ENCODE measurements at regions not wholly inside any gene's neighbourhood (a gene's known extent, or its start where the extent isn't known, plus 50 kb on each side); places are given as distances from the start of the nearest gene placed in this dataset.

DNA sequence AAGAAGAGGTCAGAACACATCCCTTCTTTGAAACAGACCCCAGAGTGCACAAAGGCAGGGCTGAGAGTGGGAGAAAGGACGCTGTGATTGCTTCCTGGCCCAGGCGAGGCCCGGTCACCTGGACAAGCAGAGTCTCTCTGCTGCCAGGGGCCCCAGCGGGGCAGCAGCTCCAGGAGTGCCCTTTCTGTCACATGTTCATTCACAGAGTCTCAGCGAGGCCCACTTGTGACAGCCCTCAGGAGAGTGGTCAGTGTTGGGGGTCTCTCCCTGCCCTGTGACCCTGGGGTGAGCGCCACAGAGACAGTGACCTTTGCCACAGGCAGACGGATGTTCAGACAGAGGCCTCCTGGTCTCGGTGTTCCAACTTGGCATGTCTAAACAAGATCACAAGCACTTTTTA, 130.2 kb upstream of the IRX4 start:
- POLR2A ChIA-PET, result no interaction called here
- CTCF ChIA-PET, result no interaction called here
- Histone ChIP-seq H3K9me2 (ENCODE audit: insufficient read depth) (no peaks in the 10 kb centered on the region), H3K4me3 (replicated peaks in 1 of 2; ENCODE audit: low read depth in 1 of 2, low read length in 2 of 2) (no peak overlapping the region), H3K4me1 (ENCODE audit: control insufficient read depth in 1 of 2, insufficient read depth in 2 of 2, low read length in 2 of 2) (no peaks in the 10 kb centered on the region), H3K4me2 (ENCODE audit: low read length) (no peak overlapping the region), H2AFZ (ENCODE audit: low read depth, low read length, poor library complexity, severe bottlenecking) (no peak overlapping the region), H3K9me3 (ENCODE audit: control insufficient read depth in 1 of 2, insufficient read depth in 1 of 2, low read depth in 1 of 2, low read length in 2 of 2) (no peaks in the 10 kb centered on the region), H3K36me3 (ENCODE audit: control insufficient read depth in 1 of 2, insufficient read depth in 2 of 2, low read length in 2 of 2) (no peaks in the 10 kb centered on the region), H3K27ac (ENCODE audit: low read depth, low read length) (no peak overlapping the region), H3K9ac (ENCODE audit: low read length) (no peak overlapping the region), H3K79me2 (ENCODE audit: insufficient read depth, low read length) (no peaks in the 10 kb centered on the region), H3K27me3 (ENCODE audit: insufficient read depth, low read length) (peaks cover 12% of the 10 kb centered on the region; the same call in 1 of the 2 replicates), H4K20me1 (ENCODE audit: insufficient read depth) (no peaks in the 10 kb centered on the region)
- BruUV-seq (replicated peaks), result no TSS peak
- intact Hi-C loops (cut with micrococcal nuclease), result loop anchor here (10.0 kb wide), 1 partner anchor 128 kb away; the partner anchor contains the start of gene IRX4
- DNase-seq (ENCODE audit: low read depth, low spot score) (no peak), ATAC-seq (no peak)
- RAD21 ChIA-PET (ENCODE audit: low non-redundant PET in 1 of 2, low total read pairs in 2 of 2, uncharacterized antibody in 2 of 2, unreplicated experiment in 2 of 2), result no interaction called here
- TF ChIP-seq TCF7L2 (IDR thresholded peaks at IDR 0.05; ENCODE audit: borderline replicate concordance, extremely low read depth, insufficient read depth, insufficient read length), result no peak
- no peak for TF ChIP-seq CEBPB (IDR thresholded peaks at IDR 0.05; ENCODE audit: low read depth)
- no peak for TF ChIP-seq SP1 (IDR thresholded peaks at IDR 0.05; ENCODE audit: low read depth)
- no peak for TF ChIP-seq EZH2 (IDR thresholded peaks at IDR 0.05)
- no peak for TF ChIP-seq YY1 (IDR thresholded peaks at IDR 0.05; ENCODE audit: extremely low read depth, insufficient replicate concordance, low read depth, low read length)
- no peak for TF ChIP-seq EZH2phosphoT487 (IDR thresholded peaks at IDR 0.05; ENCODE audit: borderline replicate concordance)
- TF ChIP-seq ZFX (IDR thresholded peaks at IDR 0.05), result no peak
- TF ChIP-seq SIN3A (IDR thresholded peaks at IDR 0.05; ENCODE audit: low read depth), result no peak
- no peak for TF ChIP-seq ZNF274 (IDR thresholded peaks at IDR 0.05; ENCODE audit: low read depth, low read length)
- no peak for TF ChIP-seq POLR2AphosphoS5 (IDR thresholded peaks at IDR 0.05; ENCODE audit: low read depth, low read length)
- no peak for TF ChIP-seq FOSL1 (IDR thresholded peaks at IDR 0.05; ENCODE audit: low read depth)
- TF ChIP-seq ELF1 (IDR thresholded peaks at IDR 0.05; ENCODE audit: borderline replicate concordance, low read depth), result no peak
- TF ChIP-seq, protein P1, sequence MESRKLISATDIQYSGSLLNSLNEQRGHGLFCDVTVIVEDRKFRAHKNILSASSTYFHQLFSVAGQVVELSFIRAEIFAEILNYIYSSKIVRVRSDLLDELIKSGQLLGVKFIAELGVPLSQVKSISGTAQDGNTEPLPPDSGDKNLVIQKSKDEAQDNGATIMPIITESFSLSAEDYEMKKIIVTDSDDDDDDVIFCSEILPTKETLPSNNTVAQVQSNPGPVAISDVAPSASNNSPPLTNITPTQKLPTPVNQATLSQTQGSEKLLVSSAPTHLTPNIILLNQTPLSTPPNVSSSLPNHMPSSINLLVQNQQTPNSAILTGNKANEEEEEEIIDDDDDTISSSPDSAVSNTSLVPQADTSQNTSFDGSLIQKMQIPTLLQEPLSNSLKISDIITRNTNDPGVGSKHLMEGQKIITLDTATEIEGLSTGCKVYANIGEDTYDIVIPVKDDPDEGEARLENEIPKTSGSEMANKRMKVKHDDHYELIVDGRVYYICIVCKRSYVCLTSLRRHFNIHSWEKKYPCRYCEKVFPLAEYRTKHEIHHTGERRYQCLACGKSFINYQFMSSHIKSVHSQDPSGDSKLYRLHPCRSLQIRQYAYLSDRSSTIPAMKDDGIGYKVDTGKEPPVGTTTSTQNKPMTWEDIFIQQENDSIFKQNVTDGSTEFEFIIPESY (IDR thresholded peaks at IDR 0.05; ENCODE audit: extremely low read depth, insufficient replicate concordance, low read length), result no peak
- no peak for TF ChIP-seq SRF (IDR thresholded peaks at IDR 0.05; ENCODE audit: low read depth)
- TF ChIP-seq, protein P2, sequence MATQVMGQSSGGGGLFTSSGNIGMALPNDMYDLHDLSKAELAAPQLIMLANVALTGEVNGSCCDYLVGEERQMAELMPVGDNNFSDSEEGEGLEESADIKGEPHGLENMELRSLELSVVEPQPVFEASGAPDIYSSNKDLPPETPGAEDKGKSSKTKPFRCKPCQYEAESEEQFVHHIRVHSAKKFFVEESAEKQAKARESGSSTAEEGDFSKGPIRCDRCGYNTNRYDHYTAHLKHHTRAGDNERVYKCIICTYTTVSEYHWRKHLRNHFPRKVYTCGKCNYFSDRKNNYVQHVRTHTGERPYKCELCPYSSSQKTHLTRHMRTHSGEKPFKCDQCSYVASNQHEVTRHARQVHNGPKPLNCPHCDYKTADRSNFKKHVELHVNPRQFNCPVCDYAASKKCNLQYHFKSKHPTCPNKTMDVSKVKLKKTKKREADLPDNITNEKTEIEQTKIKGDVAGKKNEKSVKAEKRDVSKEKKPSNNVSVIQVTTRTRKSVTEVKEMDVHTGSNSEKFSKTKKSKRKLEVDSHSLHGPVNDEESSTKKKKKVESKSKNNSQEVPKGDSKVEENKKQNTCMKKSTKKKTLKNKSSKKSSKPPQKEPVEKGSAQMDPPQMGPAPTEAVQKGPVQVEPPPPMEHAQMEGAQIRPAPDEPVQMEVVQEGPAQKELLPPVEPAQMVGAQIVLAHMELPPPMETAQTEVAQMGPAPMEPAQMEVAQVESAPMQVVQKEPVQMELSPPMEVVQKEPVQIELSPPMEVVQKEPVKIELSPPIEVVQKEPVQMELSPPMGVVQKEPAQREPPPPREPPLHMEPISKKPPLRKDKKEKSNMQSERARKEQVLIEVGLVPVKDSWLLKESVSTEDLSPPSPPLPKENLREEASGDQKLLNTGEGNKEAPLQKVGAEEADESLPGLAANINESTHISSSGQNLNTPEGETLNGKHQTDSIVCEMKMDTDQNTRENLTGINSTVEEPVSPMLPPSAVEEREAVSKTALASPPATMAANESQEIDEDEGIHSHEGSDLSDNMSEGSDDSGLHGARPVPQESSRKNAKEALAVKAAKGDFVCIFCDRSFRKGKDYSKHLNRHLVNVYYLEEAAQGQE (IDR thresholded peaks at IDR 0.05; ENCODE audit: low read depth), result no peak

Measured in HCT116 (cell line).